ENCODE measurements at regions not wholly inside any gene's neighbourhood (a gene's known extent, or its start where the extent isn't known, plus 50 kb on each side); places are given as distances from the start of the nearest gene placed in this dataset.

GRCh38 chr11:93917673-93918072 lies 67.3 kb upstream of the VSTM5 start:
- no peaks in the 10 kb centered on the region for H3K9me1 ChIP-seq (replicated peaks; ENCODE audit: control insufficient read depth, extremely low read depth, insufficient read depth, low read length)
- intact Hi-C loops (cut with micrococcal nuclease): no loop called here

More at GRCh38 chr11:93917673-93918072, 67.3 kb upstream of the VSTM5 start:
- no peak overlapping the region for H3K4me3 ChIP-seq (replicated peaks in 1 of 3; ENCODE audit: insufficient read depth in 1 of 3, low read depth in 1 of 3, low read length in 3 of 3)
- H3K27me3 ChIP-seq (ENCODE audit: control insufficient read depth in 2 of 2, insufficient read depth in 2 of 2, low read length in 2 of 2): peaks cover 0 to 3% of the 10 kb centered on the region in 2 experiments
- no peaks in the 10 kb centered on the region for H3K79me2 ChIP-seq (ENCODE audit: control insufficient read depth, insufficient read depth, low read length)
- no peak overlapping the region for H2AFZ ChIP-seq (ENCODE audit: low read depth, low read length)
- no peaks in the 10 kb centered on the region for H3K36me3 ChIP-seq (ENCODE audit: control insufficient read depth in 2 of 2, extremely low read depth in 1 of 2, insufficient read depth in 2 of 2, low read length in 2 of 2)
- no peak overlapping the region for H3K4me2 ChIP-seq (ENCODE audit: insufficient read depth, low read length)
- H4K20me1 ChIP-seq (replicated peaks; ENCODE audit: control insufficient read depth, extremely low read depth, insufficient read depth, low read length): no peaks in the 10 kb centered on the region
- no peak overlapping the region for H3K9ac ChIP-seq (replicated peaks; ENCODE audit: extremely low read depth, insufficient read depth, low read length)
- POLR2A ChIA-PET: no interaction called here
- H3K9me3 ChIP-seq (replicated peaks; ENCODE audit: control insufficient read depth, insufficient read depth, low read length): no peaks in the 10 kb centered on the region
- FAIRE-seq (no peak), DNase-seq (ENCODE audit: low read depth, low spot score) (no peak)
- no peaks in the 10 kb centered on the region for H3K4me1 ChIP-seq (ENCODE audit: control insufficient read depth, extremely low read depth, insufficient read depth, low read length)
- no peak overlapping the region for H3K27ac ChIP-seq (ENCODE audit: insufficient read depth, low read depth, low read length)
- dilution Hi-C loops (cut with MboI; ENCODE audit: extremely low pct_ligation_motif_present, low sequenced_read_pairs): no loop called here
- BruUV-seq (replicated peaks): no TSS peak
- no peak for TF ChIP-seq GATA2 (IDR thresholded peaks at IDR 0.05; ENCODE audit: insufficient read depth, insufficient read length, low read depth, low read length)
- TF ChIP-seq JUN (IDR thresholded peaks at IDR 0.05; ENCODE audit: borderline replicate concordance, insufficient read depth, insufficient read length, low read depth): no peak
- TF ChIP-seq MAX (IDR thresholded peaks at IDR 0.05; ENCODE audit: insufficient read depth, insufficient read length): no peak
- TF ChIP-seq POLR2AphosphoS5 (IDR thresholded peaks at IDR 0.05; ENCODE audit: insufficient read depth, low read depth, low read length): no peak
- TF ChIP-seq FOS (IDR thresholded peaks at IDR 0.05; ENCODE audit: borderline replicate concordance, insufficient read depth, low read length): no peak
- no peak for TF ChIP-seq EZH2 (IDR thresholded peaks at IDR 0.05; ENCODE audit: borderline replicate concordance, low read depth, low read length, severe bottlenecking)
- no peak for TF ChIP-seq MYC (IDR thresholded peaks at IDR 0.05; ENCODE audit: low read depth, low read length)
- TF ChIP-seq CTCF (IDR thresholded peaks at IDR 0.05; ENCODE audit: extremely low read depth in 1 of 2, insufficient read depth in 1 of 2, low read depth in 1 of 2, low read length in 2 of 2): no peak
- TF ChIP-seq POLR2A (IDR thresholded peaks at IDR 0.05; ENCODE audit: low read depth, low read length): no peak
- CTCF ChIA-PET: interaction anchor here (2.3 to 5.8 kb wide), 2 partner anchors 500 to 587 kb away, joined by 10 to 82 read pairs; no protein-coding TSS in a partner anchor
